ENCODE measurements at regions not wholly inside any gene's neighbourhood (a gene's known extent, or its start where the extent isn't known, plus 50 kb on each side); places are given as distances from the start of the nearest gene placed in this dataset.

DNA sequence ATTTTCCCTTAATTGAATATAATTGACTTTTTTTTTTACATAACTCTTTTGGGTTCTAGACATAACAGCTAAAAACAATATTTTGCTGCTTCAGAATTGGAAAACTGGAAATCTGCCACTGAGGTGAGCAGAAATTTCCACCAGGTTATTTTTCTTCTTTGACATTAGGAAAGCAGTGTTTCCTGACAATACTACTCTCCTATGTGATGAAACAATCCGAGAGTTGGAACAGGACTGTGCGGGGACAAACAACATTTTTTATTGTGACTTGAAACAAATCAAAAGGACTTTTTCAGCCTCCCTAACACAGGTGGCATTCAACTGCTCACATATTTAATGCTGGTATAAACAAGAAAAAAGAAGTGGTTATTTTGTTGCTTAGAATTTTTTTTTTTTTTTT lies 237.2 kb downstream of the RNF152 start:
- DNase-seq = peak in 1 of 2 donors; percentile 18
- Histone ChIP-seq H3K9me3 (no peaks in the 10 kb centered on the region), H3K27me3 (no peaks in the 10 kb centered on the region), H3K27ac (peak overlapping the region; percentile 7 to 41), H3K4me3 (no peak overlapping the region), H3K4me1 (no peaks in the 10 kb centered on the region), H3K36me3 (no peaks in the 10 kb centered on the region)
- intact Hi-C loops (cut with DNase I; ENCODE audit: low total_unique reads) = no loop called here
- no peak for TF ChIP-seq POLR2A (IDR thresholded peaks at IDR 0.05)
- TF ChIP-seq, protein P1, sequence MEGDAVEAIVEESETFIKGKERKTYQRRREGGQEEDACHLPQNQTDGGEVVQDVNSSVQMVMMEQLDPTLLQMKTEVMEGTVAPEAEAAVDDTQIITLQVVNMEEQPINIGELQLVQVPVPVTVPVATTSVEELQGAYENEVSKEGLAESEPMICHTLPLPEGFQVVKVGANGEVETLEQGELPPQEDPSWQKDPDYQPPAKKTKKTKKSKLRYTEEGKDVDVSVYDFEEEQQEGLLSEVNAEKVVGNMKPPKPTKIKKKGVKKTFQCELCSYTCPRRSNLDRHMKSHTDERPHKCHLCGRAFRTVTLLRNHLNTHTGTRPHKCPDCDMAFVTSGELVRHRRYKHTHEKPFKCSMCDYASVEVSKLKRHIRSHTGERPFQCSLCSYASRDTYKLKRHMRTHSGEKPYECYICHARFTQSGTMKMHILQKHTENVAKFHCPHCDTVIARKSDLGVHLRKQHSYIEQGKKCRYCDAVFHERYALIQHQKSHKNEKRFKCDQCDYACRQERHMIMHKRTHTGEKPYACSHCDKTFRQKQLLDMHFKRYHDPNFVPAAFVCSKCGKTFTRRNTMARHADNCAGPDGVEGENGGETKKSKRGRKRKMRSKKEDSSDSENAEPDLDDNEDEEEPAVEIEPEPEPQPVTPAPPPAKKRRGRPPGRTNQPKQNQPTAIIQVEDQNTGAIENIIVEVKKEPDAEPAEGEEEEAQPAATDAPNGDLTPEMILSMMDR (IDR thresholded peaks at IDR 0.05) = no peak

DNA sequence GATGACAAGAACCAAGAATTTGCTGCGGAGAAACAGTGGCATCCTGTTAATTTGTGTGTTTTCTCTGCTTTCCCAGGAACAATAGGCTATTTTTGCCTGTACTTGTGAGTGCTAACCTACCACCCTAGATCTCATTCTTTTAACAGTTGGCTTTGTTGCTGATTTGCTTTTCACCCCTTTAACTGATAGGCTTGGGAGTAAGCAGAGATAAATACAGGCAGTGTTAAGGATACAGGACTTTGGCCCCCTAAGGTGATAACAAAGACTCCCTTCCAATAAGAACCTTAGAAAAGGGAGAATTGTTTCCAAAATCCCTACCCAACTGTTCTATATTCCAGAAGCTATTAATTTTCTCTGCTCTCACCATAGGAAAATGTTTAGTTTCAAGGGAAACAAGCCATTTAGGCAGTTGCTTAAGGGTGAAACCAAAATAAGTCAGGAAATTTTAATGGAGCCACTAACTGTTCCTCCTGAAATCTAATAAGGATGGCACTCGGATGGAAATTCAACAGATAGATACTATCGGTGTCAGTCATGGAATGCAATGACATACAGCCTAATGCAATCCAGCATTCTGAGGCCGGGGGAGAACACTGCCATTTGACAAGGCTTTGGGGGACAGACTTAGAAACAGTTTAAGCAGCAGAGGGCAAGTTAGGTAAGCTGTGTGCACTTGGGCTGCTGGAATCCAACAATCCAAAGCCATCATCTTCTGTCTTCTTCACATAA lies 238.8 kb downstream of the RNF152 start:
- Histone ChIP-seq H3K36me3 (no peaks in the 10 kb centered on the region), H3K27ac (no peak overlapping the region), H3K27me3 (no peaks in the 10 kb centered on the region), H3K4me1 (no peaks in the 10 kb centered on the region), H3K4me3 (no peak overlapping the region), H3K9me3 (no peaks in the 10 kb centered on the region)
- DNase-seq = no peak
- no peak for TF ChIP-seq POLR2A (IDR thresholded peaks at IDR 0.05)
- TF ChIP-seq, protein P1 (IDR thresholded peaks at IDR 0.05) = no peak
- intact Hi-C loops (cut with DNase I; ENCODE audit: low total_unique reads) = no loop called here

DNA sequence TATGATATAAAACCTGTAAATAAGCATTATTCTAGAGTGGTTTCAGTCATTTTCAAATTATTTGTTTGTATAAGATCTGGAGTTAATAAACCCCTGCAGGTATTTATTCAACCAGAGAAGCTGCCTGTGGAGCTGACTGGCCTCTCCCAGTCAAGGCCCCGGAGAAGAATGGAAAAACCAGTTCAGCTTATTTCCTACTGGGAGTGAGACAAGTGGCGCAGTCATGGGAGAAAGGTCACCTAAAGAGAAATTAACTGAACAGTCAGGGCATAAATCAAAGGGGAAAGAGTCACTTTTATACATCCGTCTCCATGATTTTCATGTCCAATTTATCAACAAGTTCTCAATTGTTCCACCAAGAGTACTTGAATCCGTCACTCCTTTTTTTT lies 240.9 kb downstream of the RNF152 start:
- TF ChIP-seq, protein P1 (IDR thresholded peaks at IDR 0.05) = no peak
- TF ChIP-seq POLR2A (IDR thresholded peaks at IDR 0.05) = no peak
- H3K4me1 ChIP-seq = no peaks in the 10 kb centered on the region
- H3K9me3 ChIP-seq = no peaks in the 10 kb centered on the region
- no peaks in the 10 kb centered on the region for H3K27me3 ChIP-seq
- no peak overlapping the region for H3K4me3 ChIP-seq
- no peaks in the 10 kb centered on the region for H3K36me3 ChIP-seq
- H3K27ac ChIP-seq = no peak overlapping the region
- DNase-seq = no peak
- intact Hi-C loops (cut with DNase I; ENCODE audit: low total_unique reads) = no loop called here

DNA sequence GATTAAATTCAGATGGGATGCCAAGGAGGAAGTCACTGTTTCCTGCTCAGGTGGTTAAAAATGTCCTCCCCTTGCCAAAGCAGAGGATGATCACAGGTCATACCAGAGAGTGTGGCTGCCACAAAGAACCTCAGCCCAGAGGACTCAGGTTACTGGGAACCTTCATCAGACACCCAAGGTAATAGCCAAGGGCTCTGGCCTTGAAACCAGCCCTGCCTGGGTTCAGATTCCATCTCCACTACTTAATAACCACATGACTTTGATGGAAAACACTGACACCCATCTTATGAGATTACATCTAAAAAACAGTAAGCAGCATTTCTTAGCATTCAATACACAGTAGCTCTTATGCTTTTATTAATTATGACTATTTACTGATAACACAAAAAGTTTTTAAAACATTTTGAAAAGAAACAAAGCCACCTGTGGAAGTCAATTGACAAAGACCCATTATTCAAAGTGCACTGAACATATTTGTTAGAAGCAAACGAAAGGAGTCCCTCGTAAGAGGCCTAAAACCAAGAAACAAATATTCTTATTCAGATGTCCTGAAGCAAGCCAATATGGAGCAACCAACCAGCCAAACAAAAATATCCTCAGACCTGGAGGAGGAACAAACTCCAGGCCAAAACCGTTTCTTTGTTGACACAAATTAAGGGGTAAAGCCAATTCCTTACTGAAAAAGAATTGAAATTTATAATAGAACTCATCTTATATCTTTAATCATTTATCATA lies 241.5 kb downstream of the RNF152 start:
- Histone ChIP-seq H3K4me3 (no peak overlapping the region), H3K36me3 (no peaks in the 10 kb centered on the region), H3K4me1 (no peaks in the 10 kb centered on the region), H3K9me3 (no peaks in the 10 kb centered on the region), H3K27ac (no peak overlapping the region), H3K27me3 (no peaks in the 10 kb centered on the region)
- no peak for TF ChIP-seq POLR2A (IDR thresholded peaks at IDR 0.05)
- TF ChIP-seq, protein P1 (IDR thresholded peaks at IDR 0.05) = no peak
- no peak for DNase-seq
- intact Hi-C loops (cut with DNase I; ENCODE audit: low total_unique reads) = no loop called here

DNA sequence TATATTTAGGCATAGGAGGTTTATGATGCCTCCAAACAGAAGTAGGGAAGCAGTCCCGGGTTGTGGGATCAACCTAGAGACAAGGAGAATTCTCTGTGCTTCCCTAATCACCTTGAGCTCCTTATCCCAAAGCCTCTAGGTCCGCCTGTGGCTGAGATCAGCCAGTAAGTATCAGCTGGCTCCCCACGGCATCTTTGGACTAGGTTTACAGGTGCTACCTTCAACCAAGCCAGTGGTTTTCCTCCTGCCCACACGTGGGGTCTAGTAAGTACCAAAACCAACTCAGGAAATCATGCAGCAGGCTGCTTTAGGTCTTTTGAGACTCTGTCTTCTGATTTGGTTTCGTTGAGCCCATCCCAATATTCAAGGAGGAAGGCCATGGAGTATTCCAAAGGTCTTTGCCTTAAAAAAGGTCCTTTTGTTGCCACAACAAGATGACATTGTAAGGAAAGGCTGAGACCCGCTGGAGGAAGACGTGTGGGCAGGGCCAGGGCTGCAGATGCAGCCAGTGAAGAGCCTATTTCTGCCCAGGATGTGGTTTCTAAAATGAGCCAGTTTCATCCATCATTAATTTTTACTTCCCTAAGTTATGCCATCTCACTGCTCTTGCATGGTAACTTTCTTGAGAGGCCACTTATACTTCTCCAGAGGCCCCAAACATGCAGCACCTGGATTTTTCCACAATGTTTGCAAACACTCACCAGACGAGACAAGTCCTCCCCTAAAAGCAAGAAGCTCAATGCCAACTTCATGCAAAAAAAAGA lies 248.7 kb downstream of the RNF152 start:
- Histone ChIP-seq H3K27me3 (no peaks in the 10 kb centered on the region), H3K4me1 (no peaks in the 10 kb centered on the region), H3K27ac (no peak overlapping the region), H3K4me3 (no peak overlapping the region), H3K9me3 (no peaks in the 10 kb centered on the region), H3K36me3 (no peaks in the 10 kb centered on the region)
- TF ChIP-seq POLR2A (IDR thresholded peaks at IDR 0.05) = no peak
- TF ChIP-seq, protein P1 (IDR thresholded peaks at IDR 0.05) = no peak
- DNase-seq = no peak
- intact Hi-C loops (cut with DNase I; ENCODE audit: low total_unique reads) = no loop called here

All from uterus (tissue), 3 donors.